SK-N-SH (cell line): ENCODE measurements at regions not wholly inside any gene's neighbourhood (a gene's known extent, or its start where the extent isn't known, plus 50 kb on each side); places are given as distances from the start of the nearest gene placed in this dataset.

Experiments
- CTCF ChIA-PET: fragments of 300-600, 350-600 bp; formaldehyde crosslinking; extraction: SDS; loops from one replicate; lab custom pipeline; 2021; lab: Yijun Ruan, JAX
- POLR2A ChIA-PET: fragments of 350-600 bp; sonication (Branson Sonifier 250); formaldehyde crosslinking; extraction: SDS; loops from one replicate; lab custom pipeline; 2020; ENCODE audit warnings: antibody characterized with exemption, inconsistent platforms; lab: Yijun Ruan, JAX
- DNase-seq: peaks from one replicate; pipeline ENCODE4 v3.0.0; 2012
- H2AFZ ChIP-seq: fragments of 200-600 bp; sonication (generic); 2 replicates; pipeline ENCODE4 v1.8.1; 2016; ENCODE audit warnings: antibody characterized with exemption, mild to moderate bottlenecking, low read depth
- H3F3A ChIP-seq: fragments of 200-600 bp; sonication (generic); replicated peaks from 2 replicates; pipeline ENCODE3; 2016; ENCODE audit warnings: antibody characterized with exemption, mild to moderate bottlenecking; ENCODE audit not compliant: insufficient read depth
- H3K27ac ChIP-seq, 2 experiments: fragments of 200-500 bp in 1 of 2; fragments of 200-600 bp in 1 of 2; sonication (Bioruptor generic) in 1 of 2; sonication (generic), shearing (Covaris generic) in 1 of 2; 2 replicates each; pipeline versions ENCODE4 v1.5.1 to v1.6.1; 2014 to 2016; ENCODE audit warnings: low read depth in 2 of 2, inconsistent platforms in 1 of 2, low read length in 1 of 2, mild to moderate bottlenecking in 1 of 2, mixed read lengths in 1 of 2
- H3K27me3 ChIP-seq: fragments of 200-600 bp; sonication (generic), shearing (Covaris generic); 2 replicates; pipeline ENCODE4 v1.6.1; 2016; ENCODE audit warnings: mixed run types; ENCODE audit not compliant: insufficient read depth
- H3K36me3 ChIP-seq, 2 experiments: fragments of 200-500 bp in 1 of 2; fragments of 200-600 bp in 1 of 2; sonication (Bioruptor generic) in 1 of 2; sonication (generic) in 1 of 2; replicated peaks in 1 of 2; 2 replicates each; pipeline versions ENCODE3 to v1.5.1; 2014 to 2016; ENCODE audit warnings: low read length in 1 of 2, mild to moderate bottlenecking in 1 of 2; ENCODE audit not compliant: insufficient read depth in 2 of 2, control insufficient read depth in 1 of 2
- H3K4me1 ChIP-seq, 2 experiments: fragments of 200-500 bp in 1 of 2; fragments of 200-600 bp in 1 of 2; sonication (Bioruptor generic) in 1 of 2; sonication (generic), shearing (Covaris generic) in 1 of 2; 2 replicates each; pipeline versions ENCODE4 v1.5.1 to v1.6.1; 2014 to 2016; ENCODE audit warnings: low read depth in 1 of 2, low read length in 1 of 2, mixed run types in 1 of 2; ENCODE audit not compliant: insufficient read depth in 2 of 2, control insufficient read depth in 1 of 2
- H3K4me2 ChIP-seq: fragments of 200-600 bp; sonication (generic), shearing (Covaris generic); 2 replicates; pipeline ENCODE4 v1.6.1; 2017; ENCODE audit warnings: mixed run types
- H3K4me3 ChIP-seq, 2 experiments: fragments of 200-500 bp in 1 of 2; fragments of 200-600 bp in 1 of 2; sonication (Bioruptor generic) in 1 of 2; sonication (generic), shearing (Covaris generic) in 1 of 2; 2 replicates each; pipeline versions ENCODE4 v1.5.1 to v1.8.1; 2014 to 2016; ENCODE audit warnings: low read depth in 2 of 2, inconsistent platforms in 1 of 2, low read length in 1 of 2, mild to moderate bottlenecking in 1 of 2, mixed read lengths in 1 of 2, moderate library complexity in 1 of 2
- H3K79me2 ChIP-seq: fragments of 200-600 bp; sonication (generic); 2 replicates; pipeline ENCODE4 v1.8.1; 2017; ENCODE audit warnings: mild to moderate bottlenecking; ENCODE audit not compliant: insufficient read depth
- H3K9ac ChIP-seq: fragments of 200-600 bp; sonication (generic); 2 replicates; pipeline ENCODE4 v1.6.1; 2017; ENCODE audit warnings: mixed run types
- H3K9me2 ChIP-seq: fragments of 200-600 bp; sonication (generic); 2 replicates; pipeline ENCODE4 v1.6.1; 2017; ENCODE audit warnings: mixed run types
- H3K9me3 ChIP-seq: fragments of 200-600 bp; sonication (generic); 2 replicates; pipeline ENCODE4 v1.6.1; 2017; ENCODE audit warnings: mixed run types, mild to moderate bottlenecking, moderate library complexity
- H4K20me1 ChIP-seq: fragments of 200-600 bp; sonication (generic); 2 replicates; pipeline ENCODE4 v1.6.1; 2017; ENCODE audit warnings: mild to moderate bottlenecking, mixed run types; ENCODE audit not compliant: insufficient read depth
- ELF1 ChIP-seq: IDR thresholded peaks from 2 replicates; pipeline ENCODE4 v1.4.0; 2012
- EP300 ChIP-seq, 2 experiments: IDR thresholded peaks; 2 replicates each; pipeline versions ENCODE4 v1.4.0 to v1.6.1; 2012; ENCODE audit warnings: borderline replicate concordance in 1 of 2, low read depth in 1 of 2, low read length in 1 of 2
- FOSL2 ChIP-seq: IDR thresholded peaks from 2 replicates; pipeline ENCODE4 v1.4.0; 2012; ENCODE audit warnings: low read depth, mild to moderate bottlenecking, moderate library complexity, borderline replicate concordance
- GABPA ChIP-seq: IDR thresholded peaks from 2 replicates; pipeline ENCODE4 v1.4.0; 2012; ENCODE audit warnings: low read depth, mild to moderate bottlenecking
- GATA2 ChIP-seq: sonication (generic); formaldehyde crosslinking; IDR thresholded peaks from 2 replicates; pipeline ENCODE4 v1.5.0; 2020; ENCODE audit warnings: mild to moderate bottlenecking, missing genetic modification reagents
- JUND ChIP-seq: IDR thresholded peaks from 2 replicates; pipeline ENCODE4 v1.4.0; 2012
- MEF2A ChIP-seq: IDR thresholded peaks from 2 replicates; pipeline ENCODE4 v1.4.0; 2012; ENCODE audit warnings: low read depth, borderline replicate concordance
- MXI1 ChIP-seq: IDR thresholded peaks from 2 replicates; pipeline ENCODE4 v1.6.1; 2012; ENCODE audit warnings: mild to moderate bottlenecking, low read depth, low read length, improper control_type of control experiment
- NFIC ChIP-seq: IDR thresholded peaks from 2 replicates; pipeline ENCODE4 v1.4.0; 2012; ENCODE audit warnings: borderline replicate concordance
- RFX5 ChIP-seq: IDR thresholded peaks from 2 replicates; pipeline ENCODE4 v1.6.1; 2012; ENCODE audit warnings: mild to moderate bottlenecking, improper control_type of control experiment, low read length
- RXRA ChIP-seq: IDR thresholded peaks from 2 replicates; pipeline ENCODE4 v1.4.0; 2012; ENCODE audit warnings: low read depth, mild to moderate bottlenecking, borderline replicate concordance
- SMC3 ChIP-seq: IDR thresholded peaks from 2 replicates; pipeline ENCODE4 v1.6.1; 2012; ENCODE audit warnings: low read depth, low read length, improper control_type of control experiment
- TAF1 ChIP-seq: IDR thresholded peaks from 2 replicates; pipeline ENCODE4 v1.6.1; 2012; ENCODE audit warnings: low read depth, mild to moderate bottlenecking, low read length, moderate library complexity, borderline replicate concordance
- TCF12 ChIP-seq: IDR thresholded peaks from 2 replicates; pipeline ENCODE4 v1.4.0; 2012
- YY1 ChIP-seq: IDR thresholded peaks from 2 replicates; pipeline ENCODE4 v1.4.0; 2012; ENCODE audit warnings: low read depth, mild to moderate bottlenecking
- WGBS: methylation state at CpG from one replicate; pipeline ENCODE4 v1.1.6; 2017; ENCODE audit warnings: low lambda C conversion rate; 5-methylcytosine and 5-hydroxymethylcytosine counted together
- TF ChIP-seq, protein P1 (sequence below): IDR thresholded peaks from 2 replicates; pipeline ENCODE4 v1.6.1; 2012; ENCODE audit warnings: mild to moderate bottlenecking, low read depth, low read length, moderate library complexity
- TF ChIP-seq, protein P2 (sequence below): IDR thresholded peaks from 2 replicates; pipeline ENCODE4 v1.4.0; 2012; ENCODE audit warnings: low read depth
- TF ChIP-seq, protein P3 (sequence below): fragments of 150-350 bp; IDR thresholded peaks from 2 replicates; pipeline ENCODE4 v1.6.1; 2017; ENCODE audit warnings: antibody characterized with exemption, low read length, low read depth, borderline replicate concordance
- TF ChIP-seq, protein P4 (sequence below): fragments of 150-350 bp; IDR thresholded peaks from 2 replicates; pipeline ENCODE4 v1.6.1; 2016; ENCODE audit warnings: mild to moderate bottlenecking, low read depth, low read length
- TF ChIP-seq, protein P5 (sequence below): fragments of 200-600 bp; sonication (generic); IDR thresholded peaks from 2 replicates; pipeline ENCODE4 v1.6.1; 2017; ENCODE audit warnings: antibody characterized with exemption, mild to moderate bottlenecking, moderate library complexity

DNA sequence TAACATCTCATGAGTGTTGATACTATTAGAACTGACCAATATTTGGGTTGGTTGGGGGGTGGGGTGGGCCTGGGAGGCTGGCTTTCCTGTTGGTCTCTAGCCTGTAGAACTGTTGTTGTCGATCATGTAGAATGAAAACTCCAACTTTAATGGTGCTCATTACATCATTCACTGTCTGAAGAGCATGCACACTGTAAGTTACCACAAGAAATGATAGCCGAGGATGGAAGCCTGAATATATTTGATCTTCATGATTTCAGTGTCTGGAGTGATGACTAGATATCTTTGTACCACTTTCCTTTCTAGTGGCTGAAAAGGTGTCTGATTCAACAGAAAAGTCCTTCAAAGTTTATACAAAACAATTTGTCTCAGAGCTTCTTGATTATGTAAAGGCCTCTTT is 123.6 kb downstream of the XCL2 start:
- DNase-seq: no peak
- no peaks in the 10 kb centered on the region for H3K36me3 ChIP-seq
- no peaks in the 10 kb centered on the region for H3K79me2 ChIP-seq
- 78% methylated on average over 2 of the region's 2 CpGs for WGBS
- no peak overlapping the region for H3K9ac ChIP-seq
- H3K4me3 ChIP-seq: no peak overlapping the region
- peak overlapping the region in 1 of 2 experiments; percentile 75; a peak in 2 of 4 replicates for H3K27ac ChIP-seq
- no peaks in the 10 kb centered on the region for H3K9me2 ChIP-seq
- no peaks in the 10 kb centered on the region for H3K9me3 ChIP-seq
- H3K4me2 ChIP-seq: peak overlapping the region; percentile 21; the same call in 1 of the 2 replicates
- peaks cover 0 to 9% of the 10 kb centered on the region in 2 experiments; a peak in 3 of 4 replicates for H3K4me1 ChIP-seq
- no peaks in the 10 kb centered on the region for H4K20me1 ChIP-seq
- no peaks in the 10 kb centered on the region for H3K27me3 ChIP-seq
- H2AFZ ChIP-seq: no peak overlapping the region
- TF ChIP-seq JUND: no peak
- TF ChIP-seq, protein P1, sequence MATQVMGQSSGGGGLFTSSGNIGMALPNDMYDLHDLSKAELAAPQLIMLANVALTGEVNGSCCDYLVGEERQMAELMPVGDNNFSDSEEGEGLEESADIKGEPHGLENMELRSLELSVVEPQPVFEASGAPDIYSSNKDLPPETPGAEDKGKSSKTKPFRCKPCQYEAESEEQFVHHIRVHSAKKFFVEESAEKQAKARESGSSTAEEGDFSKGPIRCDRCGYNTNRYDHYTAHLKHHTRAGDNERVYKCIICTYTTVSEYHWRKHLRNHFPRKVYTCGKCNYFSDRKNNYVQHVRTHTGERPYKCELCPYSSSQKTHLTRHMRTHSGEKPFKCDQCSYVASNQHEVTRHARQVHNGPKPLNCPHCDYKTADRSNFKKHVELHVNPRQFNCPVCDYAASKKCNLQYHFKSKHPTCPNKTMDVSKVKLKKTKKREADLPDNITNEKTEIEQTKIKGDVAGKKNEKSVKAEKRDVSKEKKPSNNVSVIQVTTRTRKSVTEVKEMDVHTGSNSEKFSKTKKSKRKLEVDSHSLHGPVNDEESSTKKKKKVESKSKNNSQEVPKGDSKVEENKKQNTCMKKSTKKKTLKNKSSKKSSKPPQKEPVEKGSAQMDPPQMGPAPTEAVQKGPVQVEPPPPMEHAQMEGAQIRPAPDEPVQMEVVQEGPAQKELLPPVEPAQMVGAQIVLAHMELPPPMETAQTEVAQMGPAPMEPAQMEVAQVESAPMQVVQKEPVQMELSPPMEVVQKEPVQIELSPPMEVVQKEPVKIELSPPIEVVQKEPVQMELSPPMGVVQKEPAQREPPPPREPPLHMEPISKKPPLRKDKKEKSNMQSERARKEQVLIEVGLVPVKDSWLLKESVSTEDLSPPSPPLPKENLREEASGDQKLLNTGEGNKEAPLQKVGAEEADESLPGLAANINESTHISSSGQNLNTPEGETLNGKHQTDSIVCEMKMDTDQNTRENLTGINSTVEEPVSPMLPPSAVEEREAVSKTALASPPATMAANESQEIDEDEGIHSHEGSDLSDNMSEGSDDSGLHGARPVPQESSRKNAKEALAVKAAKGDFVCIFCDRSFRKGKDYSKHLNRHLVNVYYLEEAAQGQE: no peak
- no peak for TF ChIP-seq MXI1
- no peak for TF ChIP-seq RFX5
- TF ChIP-seq ELF1: no peak
- TF ChIP-seq, protein P2, sequence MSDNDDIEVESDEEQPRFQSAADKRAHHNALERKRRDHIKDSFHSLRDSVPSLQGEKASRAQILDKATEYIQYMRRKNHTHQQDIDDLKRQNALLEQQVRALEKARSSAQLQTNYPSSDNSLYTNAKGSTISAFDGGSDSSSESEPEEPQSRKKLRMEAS: no peak
- TF ChIP-seq, protein P3, sequence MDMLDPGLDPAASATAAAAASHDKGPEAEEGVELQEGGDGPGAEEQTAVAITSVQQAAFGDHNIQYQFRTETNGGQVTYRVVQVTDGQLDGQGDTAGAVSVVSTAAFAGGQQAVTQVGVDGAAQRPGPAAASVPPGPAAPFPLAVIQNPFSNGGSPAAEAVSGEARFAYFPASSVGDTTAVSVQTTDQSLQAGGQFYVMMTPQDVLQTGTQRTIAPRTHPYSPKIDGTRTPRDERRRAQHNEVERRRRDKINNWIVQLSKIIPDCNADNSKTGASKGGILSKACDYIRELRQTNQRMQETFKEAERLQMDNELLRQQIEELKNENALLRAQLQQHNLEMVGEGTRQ: no peak
- no peak for TF ChIP-seq FOSL2
- no peak for TF ChIP-seq GABPA
- TF ChIP-seq TCF12: no peak
- no peak for TF ChIP-seq RXRA
- TF ChIP-seq TAF1: no peak
- TF ChIP-seq, protein P4, sequence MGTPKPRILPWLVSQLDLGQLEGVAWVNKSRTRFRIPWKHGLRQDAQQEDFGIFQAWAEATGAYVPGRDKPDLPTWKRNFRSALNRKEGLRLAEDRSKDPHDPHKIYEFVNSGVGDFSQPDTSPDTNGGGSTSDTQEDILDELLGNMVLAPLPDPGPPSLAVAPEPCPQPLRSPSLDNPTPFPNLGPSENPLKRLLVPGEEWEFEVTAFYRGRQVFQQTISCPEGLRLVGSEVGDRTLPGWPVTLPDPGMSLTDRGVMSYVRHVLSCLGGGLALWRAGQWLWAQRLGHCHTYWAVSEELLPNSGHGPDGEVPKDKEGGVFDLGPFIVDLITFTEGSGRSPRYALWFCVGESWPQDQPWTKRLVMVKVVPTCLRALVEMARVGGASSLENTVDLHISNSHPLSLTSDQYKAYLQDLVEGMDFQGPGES: no peak
- no peak for TF ChIP-seq NFIC
- TF ChIP-seq, protein P5, sequence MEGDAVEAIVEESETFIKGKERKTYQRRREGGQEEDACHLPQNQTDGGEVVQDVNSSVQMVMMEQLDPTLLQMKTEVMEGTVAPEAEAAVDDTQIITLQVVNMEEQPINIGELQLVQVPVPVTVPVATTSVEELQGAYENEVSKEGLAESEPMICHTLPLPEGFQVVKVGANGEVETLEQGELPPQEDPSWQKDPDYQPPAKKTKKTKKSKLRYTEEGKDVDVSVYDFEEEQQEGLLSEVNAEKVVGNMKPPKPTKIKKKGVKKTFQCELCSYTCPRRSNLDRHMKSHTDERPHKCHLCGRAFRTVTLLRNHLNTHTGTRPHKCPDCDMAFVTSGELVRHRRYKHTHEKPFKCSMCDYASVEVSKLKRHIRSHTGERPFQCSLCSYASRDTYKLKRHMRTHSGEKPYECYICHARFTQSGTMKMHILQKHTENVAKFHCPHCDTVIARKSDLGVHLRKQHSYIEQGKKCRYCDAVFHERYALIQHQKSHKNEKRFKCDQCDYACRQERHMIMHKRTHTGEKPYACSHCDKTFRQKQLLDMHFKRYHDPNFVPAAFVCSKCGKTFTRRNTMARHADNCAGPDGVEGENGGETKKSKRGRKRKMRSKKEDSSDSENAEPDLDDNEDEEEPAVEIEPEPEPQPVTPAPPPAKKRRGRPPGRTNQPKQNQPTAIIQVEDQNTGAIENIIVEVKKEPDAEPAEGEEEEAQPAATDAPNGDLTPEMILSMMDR: no peak
- TF ChIP-seq SMC3: no peak
- TF ChIP-seq YY1: no peak
- no peak for TF ChIP-seq EP300 (IDR thresholded peaks at IDR 0.05; ENCODE audit: borderline replicate concordance in 1 of 2, low read depth in 1 of 2, low read length in 1 of 2)
- no peak for TF ChIP-seq GATA2
- TF ChIP-seq MEF2A: no peak
- TF ChIP-seq, all 33 proteins: peak for 0
- ChIA-PET CTCF (no interaction called here), POLR2A (no interaction called here)
- H3F3A ChIP-seq: no peaks in the 10 kb centered on the region
